GM12878 (cell line): ENCODE measurements at regions not wholly inside any gene's neighbourhood (a gene's known extent, or its start where the extent isn't known, plus 50 kb on each side); places are given as distances from the start of the nearest gene placed in this dataset.

ENCODE experiments used
- ATAC-seq: fragments of 200-7000 bp; cut with Tn5 transposase; 3 replicates; pipeline ENCODE4 v1.9.1; 2020; ENCODE audit warnings: mild to moderate bottlenecking, moderate library complexity
- BruUV-seq: library from RNA; stranded (reverse); fragments of 400-500 nt; replicated peaks from 2 replicates; lab custom pipeline; 2021; lab: Mats Ljungman, UMichigan
- CTCF ChIA-PET: fragments of 300-600 bp; sonication (Branson Sonifier 250); formaldehyde crosslinking; extraction: SDS; loops from one replicate; lab custom pipeline; 2021; ENCODE audit warnings: inconsistent platforms; lab: Yijun Ruan, JAX
- POLR2A ChIA-PET: fragments of 350-600 bp; formaldehyde crosslinking; extraction: SDS; loops from one replicate; lab custom pipeline; 2021; ENCODE audit warnings: inconsistent platforms; lab: Charles Lee
- RAD21 ChIA-PET: fragments of 300-600 bp; sonication (Branson Sonifier 250); formaldehyde crosslinking; loops from one replicate; lab custom pipeline; 2023; ENCODE audit warnings: antibody characterized with exemption; ENCODE audit not compliant: unreplicated experiment; lab: Charles Lee
- SMC1A ChIA-PET: fragments of 300-600 bp; sonication (Branson Sonifier 250); formaldehyde crosslinking; loops from one replicate; lab custom pipeline; 2023; ENCODE audit not compliant: unreplicated experiment, uncharacterized antibody; lab: Charles Lee
- DNase-seq: peaks from one replicate; pipeline ENCODE4 v3.0.0-alpha.2; 2011; ENCODE audit warnings: low read depth, low spot score
- FAIRE-seq: peaks from 3 replicates; lab custom pipeline; 2011; peaks lifted over from hg19 to GRCh38; lab: Jason Lieb, UNC
- H2AFZ ChIP-seq: 2 replicates; pipeline ENCODE4 v1.6.0; 2011; ENCODE audit warnings: low read depth, low read length, control low read depth; ENCODE audit not compliant: control insufficient read depth
- H3K27ac ChIP-seq: 2 replicates; pipeline ENCODE4 v1.5.1; 2011; ENCODE audit warnings: control low read depth; ENCODE audit not compliant: control insufficient read depth, insufficient read depth
- H3K27me3 ChIP-seq, 2 experiments: replicated peaks in 1 of 2; 2 replicates each; pipeline versions ENCODE4 v1.6.0 to v1.6.1; 2011; ENCODE audit warnings: low read length in 1 of 2; ENCODE audit not compliant: control insufficient read depth in 2 of 2, insufficient read depth in 2 of 2
- H3K36me3 ChIP-seq, 2 experiments: 2 replicates each; pipeline ENCODE4 v1.5.1; 2011; ENCODE audit warnings: low read length in 1 of 2; ENCODE audit not compliant: control insufficient read depth in 2 of 2, insufficient read depth in 2 of 2
- H3K4me1 ChIP-seq: 2 replicates; pipeline ENCODE4 v1.6.1; 2011; ENCODE audit warnings: mild to moderate bottlenecking, low read length, moderate library complexity, mixed read lengths; ENCODE audit not compliant: control insufficient read depth, insufficient read depth
- H3K4me2 ChIP-seq: 2 replicates; pipeline ENCODE4 v1.6.0; 2011; ENCODE audit warnings: control low read depth; ENCODE audit not compliant: control insufficient read depth, insufficient read depth
- H3K4me3 ChIP-seq: fragments of 200-600 bp; sonication (generic); 2 replicates; pipeline ENCODE4 v1.5.1; 2016
- H3K79me2 ChIP-seq: 2 replicates; pipeline ENCODE4 v1.6.0; 2011; ENCODE audit warnings: low read length; ENCODE audit not compliant: control insufficient read depth, insufficient read depth
- H3K9ac ChIP-seq: 2 replicates; pipeline ENCODE4 v1.8.0; 2011; ENCODE audit warnings: low read length, control low read depth, mixed read lengths; ENCODE audit not compliant: control insufficient read depth, insufficient read depth
- H3K9me3 ChIP-seq: replicated peaks from 3 replicates; pipeline ENCODE4 v1.5.1; 2011; ENCODE audit warnings: mild to moderate bottlenecking, low read length; ENCODE audit not compliant: control insufficient read depth, insufficient read depth
- H4K20me1 ChIP-seq: 2 replicates; pipeline ENCODE4 v1.6.0; 2011; ENCODE audit not compliant: control insufficient read depth, insufficient read depth
- CREB1 ChIP-seq: IDR thresholded peaks from 2 replicates; pipeline ENCODE4 v1.6.1; 2012; ENCODE audit warnings: low read depth, mild to moderate bottlenecking, inconsistent platforms
- HSF1 ChIP-seq: fragments of 150-350 bp; IDR thresholded peaks from 2 replicates; pipeline ENCODE4 v1.6.1; 2014; ENCODE audit warnings: mild to moderate bottlenecking, low read depth, low read length
- IKZF1 ChIP-seq: fragments of 450-650 bp; conservative IDR thresholded peaks from 2 replicates; pipeline ENCODE4 v1.6.1; 2017; ENCODE audit warnings: antibody characterized with exemption, mild to moderate bottlenecking
- NFXL1 ChIP-seq: fragments of 450-650 bp; IDR thresholded peaks from 2 replicates; pipeline ENCODE4 v1.6.1; 2017; ENCODE audit warnings: antibody characterized with exemption, mild to moderate bottlenecking, borderline replicate concordance
- RFX5 ChIP-seq: IDR thresholded peaks from 2 replicates; pipeline ENCODE4 v1.6.1; 2011; ENCODE audit warnings: low read depth, low read length, improper control_type of control experiment
- SMAD5 ChIP-seq: IDR thresholded peaks from 2 replicates; pipeline ENCODE4 v1.6.1; 2016; ENCODE audit warnings: antibody characterized with exemption, low read depth
- WGBS: methylation state at CpG from one replicate; pipeline ENCODE4 v1.1.6; 2016; ENCODE audit warnings: low lambda C conversion rate; ENCODE audit not compliant: insufficient replicate concordance, insufficient coverage; ENCODE audit errors: missing lambda C conversion rate; 5-methylcytosine and 5-hydroxymethylcytosine counted together
- in situ Hi-C: fragments of 300-500 bp; cut with MboI; formaldehyde crosslinking; loops from 9 replicates; pipeline ENCODE4 v1.14.3; 2018; ENCODE audit warnings: mixed read lengths
- intact Hi-C: fragments of 100-400 bp; cut with micrococcal nuclease; formaldehyde crosslinking; loops from one replicate; pipeline ENCODE4 v1.14.2; 2022; ENCODE audit not compliant: unreplicated experiment

GRCh38 chr20:54323227-54323734 is 115.4 kb downstream of the PFDN4 start:
- RAD21 ChIA-PET = no interaction called here
- Histone ChIP-seq H3K27me3 (no peaks in the 10 kb centered on the region; a peak in 2 of 4 replicates), H2AFZ (no peak overlapping the region), H3K4me1 (no peaks in the 10 kb centered on the region), H3K4me3 (no peak overlapping the region), H3K27ac (no peak overlapping the region), H3K9ac (no peak overlapping the region)
- no TSS peak for BruUV-seq
- intact Hi-C loops = no loop called here
- in situ Hi-C loops = no loop called here
- no peak for DNase-seq
- TF ChIP-seq RFX5 = no peak
- TF ChIP-seq NFXL1 = peak; percentile 44; the same call in 1 of the 2 replicates
- TF ChIP-seq HSF1 = no peak
- no peak for TF ChIP-seq SMAD5
- TF ChIP-seq, all 136 proteins: peak for 1
- ATAC-seq (no peak), FAIRE-seq (no peak)
- POLR2A ChIA-PET = no interaction called here
- H3K9me3 ChIP-seq = no peaks in the 10 kb centered on the region
- CTCF ChIA-PET = no interaction called here
- no peaks in the 10 kb centered on the region for H3K79me2 ChIP-seq
- 28% methylated on average over 2 of the region's 2 CpGs for WGBS
- H4K20me1 ChIP-seq = no peaks in the 10 kb centered on the region
- SMC1A ChIA-PET = interaction anchor here (1.0 kb wide), 1 partner anchor 100 kb away, joined by 3 read pairs; no protein-coding TSS in a partner anchor
- no peaks in the 10 kb centered on the region for H3K36me3 ChIP-seq
- H3K4me2 ChIP-seq = no peak overlapping the region

GRCh38 chr20:54324041-54324440 is 116.2 kb downstream of the PFDN4 start:
- H4K20me1 ChIP-seq = no peaks in the 10 kb centered on the region
- TF ChIP-seq IKZF1 (no peak), CREB1 (no peak), NFXL1 (0 out of 2 replicates have a peak, but pooled peaks have one; percentile 38)
- H3K27ac ChIP-seq = no peak overlapping the region
- DNase-seq = no peak
- H3K79me2 ChIP-seq = no peaks in the 10 kb centered on the region
- ChIA-PET CTCF (no interaction called here), SMC1A (no interaction called here), RAD21 (no interaction called here), POLR2A (no interaction called here)
- FAIRE-seq = no peak
- ATAC-seq = no peak
- H3K4me2 ChIP-seq = no peak overlapping the region
- no peaks in the 10 kb centered on the region; a peak in 2 of 4 replicates for H3K27me3 ChIP-seq
- intact Hi-C loops = no loop called here
- no peak overlapping the region for H3K4me3 ChIP-seq
- 1% methylated on average over 4 of the region's 4 CpGs for WGBS
- no TSS peak for BruUV-seq
- H3K4me1 ChIP-seq = no peaks in the 10 kb centered on the region
- no peaks in the 10 kb centered on the region for H3K9me3 ChIP-seq
- no peak overlapping the region for H3K9ac ChIP-seq
- in situ Hi-C loops = no loop called here
- H2AFZ ChIP-seq = no peak overlapping the region
- H3K36me3 ChIP-seq = no peaks in the 10 kb centered on the region
